GM23338 (cell line): ENCODE measurements at regions not wholly inside any gene's neighbourhood (a gene's known extent, or its start where the extent isn't known, plus 50 kb on each side); places are given as distances from the start of the nearest gene placed in this dataset.

Experiments
- EZH2 ChIP-seq: fragments of 200-600 bp; sonication (generic); IDR thresholded peaks from one replicate; pipeline ENCODE4 v1.8.0; 2017; ENCODE audit warnings: antibody characterized with exemption, mild to moderate bottlenecking, low read depth; ENCODE audit not compliant: unreplicated experiment
- EZH2phosphoT487 ChIP-seq: fragments of 200-600 bp; sonication (generic); IDR thresholded peaks from one replicate; pipeline ENCODE4 v1.8.1; 2018; ENCODE audit warnings: antibody characterized with exemption; ENCODE audit not compliant: unreplicated experiment
- REST ChIP-seq: IDR thresholded peaks from one replicate; pipeline ENCODE4 v1.6.1; 2018; ENCODE audit warnings: antibody characterized with exemption; ENCODE audit not compliant: unreplicated experiment
- STAT1 ChIP-seq: IDR thresholded peaks from one replicate; pipeline ENCODE4 v1.6.1; 2016; ENCODE audit warnings: antibody characterized with exemption; ENCODE audit not compliant: unreplicated experiment
- ZNF331 ChIP-seq: fragments of 250-450 bp; sonication (Bioruptor Pico); IDR thresholded peaks from 2 replicates; pipeline ENCODE4 v1.5.0; 2020; ENCODE audit warnings: low read depth, mild to moderate bottlenecking, moderate library complexity
- TF ChIP-seq, protein P1 (sequence below), 2 experiments: fragments of 200-600 bp in 1 of 2; sonication (generic) in 1 of 2; conservative IDR thresholded peaks; 2 replicates each; pipeline versions ENCODE4 v1.5.1 to v1.6.1; 2016 to 2017; ENCODE audit warnings: antibody characterized with exemption in 2 of 2, low read depth in 2 of 2, mild to moderate bottlenecking in 2 of 2, moderate library complexity in 1 of 2

GRCh38 chr16:48816393-48816792, 206.4 kb upstream of the N4BP1 start:
- TF ChIP-seq EZH2 (no peak), EZH2phosphoT487 (no peak), REST (no peak), STAT1 (no peak), ZNF331 (no peak)
- TF ChIP-seq, protein P1, sequence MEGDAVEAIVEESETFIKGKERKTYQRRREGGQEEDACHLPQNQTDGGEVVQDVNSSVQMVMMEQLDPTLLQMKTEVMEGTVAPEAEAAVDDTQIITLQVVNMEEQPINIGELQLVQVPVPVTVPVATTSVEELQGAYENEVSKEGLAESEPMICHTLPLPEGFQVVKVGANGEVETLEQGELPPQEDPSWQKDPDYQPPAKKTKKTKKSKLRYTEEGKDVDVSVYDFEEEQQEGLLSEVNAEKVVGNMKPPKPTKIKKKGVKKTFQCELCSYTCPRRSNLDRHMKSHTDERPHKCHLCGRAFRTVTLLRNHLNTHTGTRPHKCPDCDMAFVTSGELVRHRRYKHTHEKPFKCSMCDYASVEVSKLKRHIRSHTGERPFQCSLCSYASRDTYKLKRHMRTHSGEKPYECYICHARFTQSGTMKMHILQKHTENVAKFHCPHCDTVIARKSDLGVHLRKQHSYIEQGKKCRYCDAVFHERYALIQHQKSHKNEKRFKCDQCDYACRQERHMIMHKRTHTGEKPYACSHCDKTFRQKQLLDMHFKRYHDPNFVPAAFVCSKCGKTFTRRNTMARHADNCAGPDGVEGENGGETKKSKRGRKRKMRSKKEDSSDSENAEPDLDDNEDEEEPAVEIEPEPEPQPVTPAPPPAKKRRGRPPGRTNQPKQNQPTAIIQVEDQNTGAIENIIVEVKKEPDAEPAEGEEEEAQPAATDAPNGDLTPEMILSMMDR (conservative IDR thresholded peaks at IDR 0.05; ENCODE audit: low read depth in 2 of 2), result no peak
